ENCODE measurements at regions not wholly inside any gene's neighbourhood (a gene's known extent, or its start where the extent isn't known, plus 50 kb on each side); places are given as distances from the start of the nearest gene placed in this dataset.

- H3K4me3 Mint-ChIP-seq: no peak overlapping the region
- no peaks in the 10 kb centered on the region for H3K27me3 Mint-ChIP-seq
- CTCF ChIA-PET: no interaction called here
- no peaks in the 10 kb centered on the region for H3K36me3 Mint-ChIP-seq
- no peaks in the 10 kb centered on the region for H3K4me1 Mint-ChIP-seq
- no peak overlapping the region for H3K27ac Mint-ChIP-seq
- peaks cover 2% of the 10 kb centered on the region for H3K9me3 Mint-ChIP-seq
- DNase-seq: no peak
Measured at GRCh38 chr4:13316354-13316753, 167.8 kb downstream of the RAB28 start.

- CTCF ChIA-PET: no interaction called here
- Mint-ChIP-seq H3K36me3 (no peaks in the 10 kb centered on the region), H3K9me3 (peaks cover 2% of the 10 kb centered on the region), H3K4me3 (no peak overlapping the region), H3K27ac (no peak overlapping the region), H3K27me3 (no peaks in the 10 kb centered on the region), H3K4me1 (no peaks in the 10 kb centered on the region)
- DNase-seq: no peak
Measured at GRCh38 chr4:13313856-13314255, 170.3 kb downstream of the RAB28 start.

GRCh38 chr4:13312264-13312663 is 171.9 kb downstream of the RAB28 start:
- no peak overlapping the region for H3K4me3 Mint-ChIP-seq
- no peak for DNase-seq
- CTCF ChIA-PET: no interaction called here
- H3K27ac Mint-ChIP-seq: no peak overlapping the region
- H3K36me3 Mint-ChIP-seq: no peaks in the 10 kb centered on the region
- H3K27me3 Mint-ChIP-seq: peaks cover under 1% of the 10 kb centered on the region
- no peaks in the 10 kb centered on the region for H3K4me1 Mint-ChIP-seq
- peaks cover 2% of the 10 kb centered on the region for H3K9me3 Mint-ChIP-seq

GRCh38 chr4:13309751-13310150 is 174.4 kb downstream of the RAB28 start:
- Mint-ChIP-seq H3K9me3 (peaks cover 4% of the 10 kb centered on the region), H3K27me3 (peaks cover 6% of the 10 kb centered on the region), H3K36me3 (no peaks in the 10 kb centered on the region), H3K27ac (no peak overlapping the region), H3K4me3 (no peak overlapping the region), H3K4me1 (no peaks in the 10 kb centered on the region)
- DNase-seq: no peak
- CTCF ChIA-PET: no interaction called here

GRCh38 chr4:13306356-13306755 is 177.8 kb downstream of the RAB28 start:
- peaks cover 6% of the 10 kb centered on the region for H3K27me3 Mint-ChIP-seq
- peaks cover 8% of the 10 kb centered on the region for H3K9me3 Mint-ChIP-seq
- CTCF ChIA-PET: no interaction called here
- H3K4me3 Mint-ChIP-seq: no peak overlapping the region
- H3K4me1 Mint-ChIP-seq: no peaks in the 10 kb centered on the region
- H3K27ac Mint-ChIP-seq: no peak overlapping the region
- DNase-seq: no peak
- H3K36me3 Mint-ChIP-seq: no peaks in the 10 kb centered on the region

GRCh38 chr4:13302876-13303275 is 181.3 kb downstream of the RAB28 start:
- no peaks in the 10 kb centered on the region for H3K36me3 Mint-ChIP-seq
- CTCF ChIA-PET: no interaction called here
- no peaks in the 10 kb centered on the region for H3K4me1 Mint-ChIP-seq
- no peak overlapping the region for H3K27ac Mint-ChIP-seq
- no peak overlapping the region for H3K4me3 Mint-ChIP-seq
- H3K9me3 Mint-ChIP-seq: peaks cover 22% of the 10 kb centered on the region
- H3K27me3 Mint-ChIP-seq: peaks cover 6% of the 10 kb centered on the region
- DNase-seq: no peak

GRCh38 chr4:13299343-13299742 is 184.8 kb downstream of the RAB28 start:
- Mint-ChIP-seq H3K36me3 (no peaks in the 10 kb centered on the region), H3K9me3 (peaks cover 23% of the 10 kb centered on the region), H3K4me3 (no peak overlapping the region), H3K27ac (no peak overlapping the region), H3K27me3 (no peaks in the 10 kb centered on the region), H3K4me1 (no peaks in the 10 kb centered on the region)
- CTCF ChIA-PET: no interaction called here
- no peak for DNase-seq

GRCh38 chr4:13298655-13299054 is 185.5 kb downstream of the RAB28 start:
- Mint-ChIP-seq H3K4me1 (no peaks in the 10 kb centered on the region), H3K27me3 (no peaks in the 10 kb centered on the region), H3K9me3 (peaks cover 23% of the 10 kb centered on the region), H3K27ac (no peak overlapping the region), H3K36me3 (no peaks in the 10 kb centered on the region), H3K4me3 (no peak overlapping the region)
- no peak for DNase-seq
- CTCF ChIA-PET: no interaction called here

- H3K27ac Mint-ChIP-seq: no peak overlapping the region
- H3K4me3 Mint-ChIP-seq: no peak overlapping the region
- H3K27me3 Mint-ChIP-seq: no peaks in the 10 kb centered on the region
- DNase-seq: no peak
- CTCF ChIA-PET: no interaction called here
- peaks cover 23% of the 10 kb centered on the region for H3K9me3 Mint-ChIP-seq
- no peaks in the 10 kb centered on the region for H3K4me1 Mint-ChIP-seq
- H3K36me3 Mint-ChIP-seq: no peaks in the 10 kb centered on the region
Measured at GRCh38 chr4:13296986-13297385, 187.2 kb downstream of the RAB28 start.

GRCh38 chr4:13294961-13295605 is 189.1 kb downstream of the RAB28 start:
- no peak for DNase-seq
- no peaks in the 10 kb centered on the region for H3K36me3 Mint-ChIP-seq
- H3K27me3 Mint-ChIP-seq: no peaks in the 10 kb centered on the region
- no peaks in the 10 kb centered on the region for H3K4me1 Mint-ChIP-seq
- CTCF ChIA-PET: no interaction called here
- peaks cover 16% of the 10 kb centered on the region for H3K9me3 Mint-ChIP-seq
- H3K4me3 Mint-ChIP-seq: no peak overlapping the region
- no peak overlapping the region for H3K27ac Mint-ChIP-seq

- CTCF ChIA-PET: no interaction called here
- Mint-ChIP-seq H3K9me3 (peaks cover 10% of the 10 kb centered on the region), H3K4me3 (no peak overlapping the region), H3K36me3 (no peaks in the 10 kb centered on the region), H3K27me3 (no peaks in the 10 kb centered on the region), H3K27ac (no peak overlapping the region), H3K4me1 (no peaks in the 10 kb centered on the region)
- no peak for DNase-seq
Measured at GRCh38 chr4:13292372-13292771, 191.8 kb downstream of the RAB28 start.

- peaks cover 13% of the 10 kb centered on the region for H3K9me3 Mint-ChIP-seq
- CTCF ChIA-PET: no interaction called here
- H3K27ac Mint-ChIP-seq: no peak overlapping the region
- H3K36me3 Mint-ChIP-seq: no peaks in the 10 kb centered on the region
- H3K27me3 Mint-ChIP-seq: no peaks in the 10 kb centered on the region
- DNase-seq: no peak
- H3K4me3 Mint-ChIP-seq: no peak overlapping the region
- H3K4me1 Mint-ChIP-seq: no peaks in the 10 kb centered on the region
Measured at GRCh38 chr4:13289391-13289790, 194.7 kb downstream of the RAB28 start.

GRCh38 chr4:13285336-13285735 is 198.8 kb downstream of the RAB28 start:
- CTCF ChIA-PET: no interaction called here
- Mint-ChIP-seq H3K27me3 (no peaks in the 10 kb centered on the region), H3K9me3 (peaks cover 8% of the 10 kb centered on the region), H3K4me3 (no peak overlapping the region), H3K4me1 (no peaks in the 10 kb centered on the region), H3K36me3 (no peaks in the 10 kb centered on the region), H3K27ac (no peak overlapping the region)
- no peak for DNase-seq

- Mint-ChIP-seq H3K9me3 (peaks cover 8% of the 10 kb centered on the region), H3K27me3 (no peaks in the 10 kb centered on the region), H3K4me1 (no peaks in the 10 kb centered on the region), H3K4me3 (no peak overlapping the region), H3K36me3 (no peaks in the 10 kb centered on the region), H3K27ac (no peak overlapping the region)
- CTCF ChIA-PET: no interaction called here
- DNase-seq: no peak
Measured at GRCh38 chr4:13284932-13285331, 199.2 kb downstream of the RAB28 start.

- no peaks in the 10 kb centered on the region for H3K4me1 Mint-ChIP-seq
- H3K27me3 Mint-ChIP-seq: no peaks in the 10 kb centered on the region
- peaks cover 15% of the 10 kb centered on the region for H3K9me3 Mint-ChIP-seq
- no peaks in the 10 kb centered on the region for H3K36me3 Mint-ChIP-seq
- DNase-seq: no peak
- no peak overlapping the region for H3K4me3 Mint-ChIP-seq
- H3K27ac Mint-ChIP-seq: no peak overlapping the region
- CTCF ChIA-PET: no interaction called here
Measured at GRCh38 chr4:13276357-13276756, 207.8 kb downstream of the RAB28 start.

- no peaks in the 10 kb centered on the region for H3K36me3 Mint-ChIP-seq
- CTCF ChIA-PET: no interaction called here
- no peaks in the 10 kb centered on the region for H3K4me1 Mint-ChIP-seq
- peaks cover 2% of the 10 kb centered on the region for H3K9me3 Mint-ChIP-seq
- H3K27ac Mint-ChIP-seq: no peak overlapping the region
- H3K4me3 Mint-ChIP-seq: no peak overlapping the region
- no peaks in the 10 kb centered on the region for H3K27me3 Mint-ChIP-seq
- no peak for DNase-seq
Measured at GRCh38 chr4:13268703-13269102, 215.4 kb downstream of the RAB28 start.

All from activated naive CD4-positive, alpha-beta T cell treated with anti-CD3 and anti-CD28 coated beads, Interleukin-2, amount 10 ng/mL, durations not matched to agents 7 days and 5 days (primary cell).